Mesothelial cell of epicardium (in vitro differentiated cells): ENCODE measurements at regions not wholly inside any gene's neighbourhood (a gene's known extent, or its start where the extent isn't known, plus 50 kb on each side); places are given as distances from the start of the nearest gene placed in this dataset.

ENCODE experiments used
- DNase-seq, 2 experiments: peaks; one replicate each; pipeline ENCODE4 v3.0.0; 2021; ENCODE audit warnings: low spot score in 2 of 2; ENCODE audit not compliant: unreplicated experiment in 2 of 2
- H3K27ac Mint-ChIP-seq: 2 replicates; pipeline ENCODE4 v1.8.0; 2021; ENCODE audit warnings: mixed read lengths
- H3K27me3 Mint-ChIP-seq: 2 replicates; pipeline ENCODE4 v1.8.0; 2021; ENCODE audit warnings: low read depth, mixed read lengths
- H3K36me3 Mint-ChIP-seq: 2 replicates; pipeline ENCODE4 v1.8.0; 2021; ENCODE audit warnings: mixed read lengths
- H3K4me1 Mint-ChIP-seq: 2 replicates; pipeline ENCODE4 v1.8.0; 2021; ENCODE audit warnings: mixed read lengths
- H3K4me3 Mint-ChIP-seq: 2 replicates; pipeline ENCODE4 v1.8.0; 2021; ENCODE audit warnings: mild to moderate bottlenecking, moderate library complexity, mixed read lengths
- H3K9me3 Mint-ChIP-seq: 2 replicates; pipeline ENCODE4 v1.8.0; 2021; ENCODE audit warnings: mixed read lengths
- CTCF ChIP-seq: fragments of 200-600 bp; sonication (generic); IDR thresholded peaks from one replicate; pipeline ENCODE4 v1.5.0; 2021; ENCODE audit warnings: antibody characterized with exemption; ENCODE audit not compliant: unreplicated experiment

DNA sequence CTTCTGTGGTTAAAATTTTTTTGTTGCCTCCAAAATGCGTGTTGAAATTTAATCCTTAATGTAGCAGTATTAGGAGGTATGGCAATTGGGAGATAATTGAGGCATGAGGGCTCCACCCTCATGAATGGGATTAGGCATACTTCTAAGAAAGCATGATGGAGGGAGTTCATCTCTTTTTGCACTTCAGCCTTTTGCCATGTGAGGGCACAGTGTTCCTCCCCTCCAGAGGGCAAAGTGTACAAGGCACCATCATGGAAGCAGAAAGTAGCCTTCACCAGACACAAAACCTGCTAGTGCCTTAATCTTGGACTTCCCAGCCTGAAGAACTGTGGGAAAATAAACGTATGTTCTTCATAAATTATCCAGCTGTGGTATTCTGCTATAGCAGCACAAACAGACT is 429.5 kb downstream of the ZIC1 start:
- H3K27me3 Mint-ChIP-seq, result peaks cover 13% of the 10 kb centered on the region
- no peak for TF ChIP-seq CTCF
- no peak overlapping the region for H3K27ac Mint-ChIP-seq
- no peak for DNase-seq
- no peaks in the 10 kb centered on the region for H3K9me3 Mint-ChIP-seq
- H3K4me1 Mint-ChIP-seq, result no peaks in the 10 kb centered on the region
- no peak overlapping the region for H3K4me3 Mint-ChIP-seq
- no peaks in the 10 kb centered on the region for H3K36me3 Mint-ChIP-seq

DNA sequence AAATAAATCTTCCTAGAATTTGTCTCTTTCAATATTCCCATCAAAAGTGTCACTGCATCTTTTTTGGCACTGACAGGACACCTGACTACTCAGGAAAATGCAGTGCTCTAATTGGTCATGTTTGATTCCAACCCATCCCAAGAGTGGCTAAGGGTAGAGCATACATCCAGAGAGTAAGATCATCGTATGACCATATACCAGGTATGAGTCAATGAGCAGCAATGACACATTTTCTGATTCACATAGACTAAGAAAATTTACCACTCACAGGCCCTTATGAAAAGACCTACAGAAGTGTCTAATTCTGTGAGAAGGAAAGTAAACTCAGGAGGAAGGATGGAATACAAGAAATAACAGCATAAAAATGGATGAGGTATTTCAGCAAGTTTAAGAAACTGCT is 434.2 kb downstream of the ZIC1 start:
- H3K27me3 Mint-ChIP-seq, result no peaks in the 10 kb centered on the region
- TF ChIP-seq CTCF, result no peak
- no peak overlapping the region for H3K27ac Mint-ChIP-seq
- no peaks in the 10 kb centered on the region for H3K36me3 Mint-ChIP-seq
- H3K4me3 Mint-ChIP-seq, result no peak overlapping the region
- H3K9me3 Mint-ChIP-seq, result no peaks in the 10 kb centered on the region
- H3K4me1 Mint-ChIP-seq, result no peaks in the 10 kb centered on the region
- DNase-seq, result no peak

- no peak for DNase-seq
- Mint-ChIP-seq H3K4me1 (no peaks in the 10 kb centered on the region), H3K27me3 (no peaks in the 10 kb centered on the region), H3K36me3 (no peaks in the 10 kb centered on the region), H3K4me3 (no peak overlapping the region), H3K27ac (no peak overlapping the region), H3K9me3 (no peaks in the 10 kb centered on the region)
- TF ChIP-seq CTCF, result no peak
Measured at GRCh38 chr3:147846293-147846692, 437.1 kb downstream of the ZIC1 start.

- Mint-ChIP-seq H3K36me3 (no peaks in the 10 kb centered on the region), H3K27me3 (no peaks in the 10 kb centered on the region), H3K4me3 (no peak overlapping the region), H3K27ac (no peak overlapping the region), H3K4me1 (no peaks in the 10 kb centered on the region), H3K9me3 (no peaks in the 10 kb centered on the region)
- TF ChIP-seq CTCF, result no peak
- DNase-seq, result no peak
Measured at GRCh38 chr3:147846854-147847478, 437.8 kb downstream of the ZIC1 start.

GRCh38 chr3:147851062-147851461 is 441.9 kb downstream of the ZIC1 start:
- Mint-ChIP-seq H3K4me1 (no peaks in the 10 kb centered on the region), H3K27me3 (no peaks in the 10 kb centered on the region), H3K9me3 (no peaks in the 10 kb centered on the region), H3K27ac (no peak overlapping the region), H3K4me3 (no peak overlapping the region), H3K36me3 (no peaks in the 10 kb centered on the region)
- no peak for TF ChIP-seq CTCF
- no peak for DNase-seq

DNA sequence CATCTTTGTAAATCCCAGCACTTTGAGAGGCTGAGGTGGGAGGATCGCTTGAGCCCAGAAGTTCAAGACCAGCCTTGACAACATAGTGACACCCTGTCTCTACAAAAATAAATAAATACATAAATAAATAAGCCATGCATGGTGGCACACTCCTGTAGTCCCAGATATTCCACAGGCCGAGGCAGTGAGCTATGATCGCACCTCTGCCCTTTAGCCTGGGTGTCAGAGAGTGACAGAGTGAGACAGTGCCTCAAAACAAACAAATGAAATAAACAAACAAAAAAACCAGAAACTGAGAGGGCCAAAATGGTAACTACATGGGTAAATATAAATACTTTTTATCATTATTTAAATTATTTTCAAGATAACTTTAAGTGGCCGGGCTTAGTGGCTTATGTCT is 445.4 kb downstream of the ZIC1 start:
- no peak for DNase-seq
- no peak overlapping the region for H3K4me3 Mint-ChIP-seq
- H3K27ac Mint-ChIP-seq, result no peak overlapping the region
- no peaks in the 10 kb centered on the region for H3K36me3 Mint-ChIP-seq
- H3K9me3 Mint-ChIP-seq, result peaks cover 15% of the 10 kb centered on the region
- no peak for TF ChIP-seq CTCF
- no peaks in the 10 kb centered on the region for H3K27me3 Mint-ChIP-seq
- H3K4me1 Mint-ChIP-seq, result no peaks in the 10 kb centered on the region
